K562 (cell line): ENCODE measurements at regions not wholly inside any gene's neighbourhood (a gene's known extent, or its start where the extent isn't known, plus 50 kb on each side); places are given as distances from the start of the nearest gene placed in this dataset.

Experiments
- ATAC-seq: fragments of 200-7000 bp; cut with Tn5 transposase; 3 replicates; pipeline ENCODE4 v1.9.1; 2020; ENCODE audit warnings: moderate library complexity
- BruUV-seq: library from RNA; stranded (reverse); fragments of 400-500 nt; replicated peaks from 2 replicates; lab custom pipeline; 2021; lab: Mats Ljungman, UMichigan
- CTCF ChIA-PET: fragments of 300-600 bp; formaldehyde crosslinking; extraction: SDS; loops from one replicate; lab custom pipeline; 2021; ENCODE audit warnings: low intra/inter-chr PET ratio; lab: Yijun Ruan, JAX
- POLR2A ChIA-PET: fragments of 300-600, 350-650 bp; sonication (Branson Sonifier 250); formaldehyde crosslinking; extraction: SDS; loops from one replicate; lab custom pipeline; 2021; ENCODE audit warnings: antibody characterized with exemption, inconsistent platforms; lab: Yijun Ruan, JAX
- DNase-seq, 4 experiments: peaks; one replicate each; pipeline versions ENCODE4 v3.0.0 to v3.0.0-alpha.2; 2011 to 2018; ENCODE audit warnings: low spot score in 3 of 4, mixed read lengths in 3 of 4; ENCODE audit errors: extremely low read depth in 1 of 4
- FAIRE-seq: peaks from 2 replicates; lab custom pipeline; 2011; peaks lifted over from hg19 to GRCh38; lab: Jason Lieb, UNC
- H2AFZ ChIP-seq: 2 replicates; pipeline ENCODE4 v1.6.0; 2011; ENCODE audit warnings: low read depth, low read length, control low read depth, inconsistent platforms
- H3K27ac ChIP-seq: fragments of 200-600 bp; 3 replicates; pipeline ENCODE4 v1.8.0; 2011; ENCODE audit warnings: low read depth, mild to moderate bottlenecking, control low read depth, inconsistent platforms, low read length, moderate library complexity, mixed read lengths; ENCODE audit errors: extremely low read depth
- H3K27me3 ChIP-seq, 2 experiments: fragments of 300-600 bp in 1 of 2; 2 replicates in 1 of 2; 3 replicates in 1 of 2; pipeline versions ENCODE4 v1.6.0 to v1.8.0; 2011; ENCODE audit warnings: inconsistent platforms in 2 of 2, low read length in 2 of 2, mild to moderate bottlenecking in 1 of 2, mixed read lengths in 1 of 2, moderate library complexity in 1 of 2; ENCODE audit not compliant: control insufficient read depth in 2 of 2, insufficient read depth in 2 of 2
- H3K36me3 ChIP-seq: fragments of 300-600 bp; 3 replicates; pipeline ENCODE4 v1.8.0; 2011; ENCODE audit warnings: mild to moderate bottlenecking, low read length, inconsistent platforms; ENCODE audit not compliant: control insufficient read depth, insufficient read depth
- H3K4me1 ChIP-seq, 2 experiments: fragments of 200-600 bp in 1 of 2; replicated peaks in 1 of 2; 2 replicates in 1 of 2; 3 replicates in 1 of 2; pipeline versions ENCODE4 v1.5.1 to v1.8.0; 2011; ENCODE audit warnings: inconsistent platforms in 2 of 2, low read length in 2 of 2, mild to moderate bottlenecking in 1 of 2, mixed read lengths in 1 of 2, moderate library complexity in 1 of 2; ENCODE audit not compliant: control insufficient read depth in 2 of 2, insufficient read depth in 2 of 2
- H3K4me2 ChIP-seq: 2 replicates; pipeline ENCODE4 v1.6.1; 2011; ENCODE audit warnings: low read length, control low read depth, inconsistent platforms, mixed read lengths; ENCODE audit not compliant: insufficient read depth
- H3K4me3 ChIP-seq: fragments of 200-600 bp; sonication (generic), shearing (Covaris generic); 2 replicates; pipeline ENCODE4 v1.5.1; 2016; ENCODE audit warnings: control low read depth, inconsistent platforms
- H3K79me2 ChIP-seq: fragments of 200-600 bp; 3 replicates; pipeline ENCODE4 v1.8.0; 2011; ENCODE audit warnings: low read length, inconsistent platforms; ENCODE audit not compliant: control insufficient read depth, insufficient read depth
- H3K9ac ChIP-seq, 2 experiments: 2 replicates each; pipeline versions ENCODE4 v1.6.0 to v1.6.1; 2011; ENCODE audit warnings: low read depth in 2 of 2, low read length in 2 of 2, control low read depth in 1 of 2, inconsistent platforms in 1 of 2, mild to moderate bottlenecking in 1 of 2, mixed read lengths in 1 of 2; ENCODE audit not compliant: insufficient read depth in 1 of 2
- H3K9me1 ChIP-seq: one replicate; pipeline ENCODE4 v1.6.0; 2011; ENCODE audit warnings: inconsistent platforms, mild to moderate bottlenecking, low read length, moderate library complexity; ENCODE audit not compliant: control insufficient read depth, insufficient read depth
- H3K9me3 ChIP-seq: replicated peaks from 2 replicates; pipeline ENCODE4 v1.5.1; 2011; ENCODE audit warnings: low read depth, low read length, inconsistent platforms; ENCODE audit not compliant: control insufficient read depth, insufficient read depth
- H4K20me1 ChIP-seq: replicated peaks from 2 replicates; pipeline ENCODE4 v1.6.1; 2011; ENCODE audit warnings: low read length, inconsistent platforms, mixed read lengths; ENCODE audit not compliant: control insufficient read depth, insufficient read depth
- BDP1 ChIP-seq: IDR thresholded peaks from 3 replicates; pipeline ENCODE4 v1.6.1; 2011; ENCODE audit not compliant: insufficient read length, insufficient read depth
- CHD1 ChIP-seq: fragments of 200-600 bp; sonication (generic); IDR thresholded peaks from one replicate; pipeline ENCODE4 v1.6.1; 2012; ENCODE audit warnings: mild to moderate bottlenecking, moderate library complexity, low read length, inconsistent platforms
- CHD2 ChIP-seq: IDR thresholded peaks from 2 replicates; pipeline ENCODE4 v1.6.1; 2011; ENCODE audit warnings: low read depth, low read length
- E2F5 ChIP-seq: sonication (generic); formaldehyde crosslinking; IDR thresholded peaks from 2 replicates; pipeline ENCODE4 v1.8.0; 2022; ENCODE audit warnings: mild to moderate bottlenecking, missing genetic modification reagents
- E4F1 ChIP-seq: fragments of 250-450 bp; sonication (Bioruptor Pico); IDR thresholded peaks from 2 replicates; pipeline ENCODE4 v1.5.0; 2021; ENCODE audit warnings: mild to moderate bottlenecking, borderline replicate concordance
- KDM2B ChIP-seq: fragments of 250-450 bp; sonication (Bioruptor Pico); IDR thresholded peaks from 2 replicates; pipeline ENCODE4 v1.8.0; 2021; ENCODE audit warnings: mild to moderate bottlenecking, moderate library complexity
- ZNF23 ChIP-seq: fragments of 250-450 bp; sonication (Bioruptor Pico); IDR thresholded peaks from 2 replicates; pipeline ENCODE4 v1.4.0; 2020; ENCODE audit warnings: mild to moderate bottlenecking
- ZNF263 ChIP-seq: sonication (generic); formaldehyde crosslinking; IDR thresholded peaks from 2 replicates; pipeline ENCODE4 v1.8.0; 2022; ENCODE audit warnings: mild to moderate bottlenecking, missing genetic modification reagents, borderline replicate concordance
- WGBS: fragments of 100-300 bp; shearing (Covaris generic); methylation state at CpG from one replicate; pipeline ENCODE4 v1.1.6; 2016; ENCODE audit warnings: low coverage, mixed read lengths; ENCODE audit not compliant: insufficient coverage; ENCODE audit errors: missing lambda C conversion rate; 5-methylcytosine and 5-hydroxymethylcytosine counted together
- in situ Hi-C: fragments of 300-500 bp; cut with MboI; formaldehyde crosslinking; loops from 4 replicates; pipeline ENCODE4 v1.15.0; 2018; ENCODE audit warnings: inconsistent platforms, mixed read lengths
- intact Hi-C: fragments of 100-400 bp; cut with micrococcal nuclease; formaldehyde crosslinking; loops from 2 replicates; pipeline ENCODE4 v1.14.2; 2022

- FAIRE-seq, result no peak
Measured at GRCh38 chr22:34622602-34623001, 443.4 kb upstream of the ISX start.

More at GRCh38 chr22:34622602-34623001, 443.4 kb upstream of the ISX start:
- CTCF ChIA-PET, result no interaction called here
- Histone ChIP-seq H3K4me2 (no peak overlapping the region), H3K9me3 (no peaks in the 10 kb centered on the region)
- TF ChIP-seq CHD2 (no peak), E4F1 (CRISPR knock-in tag) (no peak), KDM2B (CRISPR knock-in tag) (no peak), ZNF263 (CRISPR knock-in tag) (no peak), CHD1 (no peak), ZNF23 (CRISPR knock-in tag) (no peak), E2F5 (CRISPR knock-in tag) (no peak), BDP1 (no peak)
- TF ChIP-seq, all 486 proteins: peak for 0
- intact Hi-C loops, result no loop called here
- no peaks in the 10 kb centered on the region for H3K9me1 ChIP-seq
- H3K4me1 ChIP-seq, result no peaks in the 10 kb centered on the region
- no peak overlapping the region for H2AFZ ChIP-seq
- POLR2A ChIA-PET, result no interaction called here
- no peak overlapping the region for H3K27ac ChIP-seq
- BruUV-seq, result no TSS peak
- in situ Hi-C loops, result no loop called here
- ATAC-seq (no peak), DNase-seq (no peak)
- 4% methylated on average over 4 of the region's 4 CpGs for WGBS
- no peak overlapping the region for H3K4me3 ChIP-seq
- H3K9ac ChIP-seq, result no peak overlapping the region
- no peaks in the 10 kb centered on the region for H3K27me3 ChIP-seq
- no peaks in the 10 kb centered on the region for H3K36me3 ChIP-seq
- no peaks in the 10 kb centered on the region for H4K20me1 ChIP-seq
- no peaks in the 10 kb centered on the region for H3K79me2 ChIP-seq
